Smooth muscle cell (in vitro differentiated cells): ENCODE measurements at regions not wholly inside any gene's neighbourhood (a gene's known extent, or its start where the extent isn't known, plus 50 kb on each side); places are given as distances from the start of the nearest gene placed in this dataset.

ENCODE experiments used
- DNase-seq: peaks from one replicate; lab custom pipeline; 2025; ENCODE audit not compliant: unreplicated experiment; lab: John Stamatoyannopoulos, UW
- H2AFZ ChIP-seq: fragments of 200-600 bp; sonication (generic); 2 replicates; pipeline ENCODE4 v1.6.0; 2016; ENCODE audit warnings: antibody characterized with exemption, low read depth, mild to moderate bottlenecking
- H3F3A ChIP-seq: fragments of 200-600 bp; sonication (generic); 2 replicates; pipeline ENCODE4 v1.6.0; 2017; ENCODE audit warnings: antibody characterized with exemption, low read depth
- H3K27ac ChIP-seq: fragments of 200-600 bp; sonication (generic); 2 replicates; pipeline ENCODE4 v1.5.1; 2016; ENCODE audit warnings: low read depth, mild to moderate bottlenecking
- H3K27me3 ChIP-seq: fragments of 200-600 bp; sonication (generic); 2 replicates; pipeline ENCODE4 v1.6.1; 2016; ENCODE audit warnings: low read depth, mild to moderate bottlenecking
- H3K36me3 ChIP-seq: fragments of 200-600 bp; sonication (generic); 2 replicates; pipeline ENCODE4 v1.5.1; 2016; ENCODE audit warnings: low read depth
- H3K4me1 ChIP-seq: fragments of 200-600 bp; sonication (generic); 2 replicates; pipeline ENCODE4 v1.5.1; 2016; ENCODE audit warnings: low read depth
- H3K4me2 ChIP-seq: fragments of 200-600 bp; sonication (generic); 2 replicates; pipeline ENCODE4 v1.6.0; 2016; ENCODE audit warnings: mild to moderate bottlenecking
- H3K4me3 ChIP-seq: fragments of 200-600 bp; sonication (generic); 2 replicates; pipeline ENCODE4 v1.5.1; 2016; ENCODE audit warnings: mild to moderate bottlenecking
- H3K79me2 ChIP-seq: fragments of 200-600 bp; sonication (generic); 2 replicates; pipeline ENCODE4 v1.6.0; 2016; ENCODE audit warnings: low read depth, mild to moderate bottlenecking
- H3K9ac ChIP-seq: fragments of 200-600 bp; sonication (generic); 2 replicates; pipeline ENCODE4 v1.6.0; 2016; ENCODE audit warnings: low read depth
- H3K9me3 ChIP-seq: fragments of 200-600 bp; sonication (generic); replicated peaks from 2 replicates; pipeline ENCODE4 v1.5.1; 2016; ENCODE audit warnings: low read depth
- H4K20me1 ChIP-seq: fragments of 200-600 bp; sonication (generic); 2 replicates; pipeline ENCODE4 v1.6.0; 2016; ENCODE audit warnings: low read depth
- WGBS: methylation state at CpG from one replicate; pipeline ENCODE4 v1.1.7; 2016; ENCODE audit warnings: low lambda C conversion rate; 5-methylcytosine and 5-hydroxymethylcytosine counted together
- TF ChIP-seq, protein P1 (sequence below): fragments of 200-600 bp; sonication (generic); IDR thresholded peaks from 2 replicates; pipeline ENCODE4 v1.5.1; 2017; ENCODE audit warnings: borderline replicate concordance, mild to moderate bottlenecking, antibody characterized with exemption; ENCODE audit not compliant: insufficient read depth, poor library complexity, severe bottlenecking

DNA sequence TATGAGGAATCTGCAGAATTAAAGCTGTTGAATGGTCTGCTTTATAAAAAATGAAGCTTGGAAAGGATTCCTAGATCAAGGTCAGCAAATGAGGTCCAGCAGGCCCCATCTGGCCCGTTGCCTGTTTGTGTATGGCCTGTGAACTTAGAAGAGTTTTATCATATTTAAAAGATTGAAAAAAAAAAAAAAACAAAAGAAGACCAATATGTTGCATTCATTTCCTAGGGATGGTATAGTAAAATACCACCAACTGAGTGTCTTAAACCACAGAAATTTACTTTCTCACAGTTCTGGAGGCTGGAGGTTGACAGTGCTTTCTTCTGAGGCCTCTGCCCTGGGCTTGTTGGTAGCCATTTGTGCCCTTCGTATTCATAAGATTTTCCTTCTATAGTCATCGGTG is 109.2 kb downstream of the PPP1R3A start:
- WGBS: 89% methylated on average over 3 of the region's 3 CpGs
- Histone ChIP-seq H3K79me2 (no peaks in the 10 kb centered on the region), H3K27ac (no peak overlapping the region), H3K9me3 (no peaks in the 10 kb centered on the region), H3K4me3 (no peak overlapping the region), H3K27me3 (no peaks in the 10 kb centered on the region), H3K9ac (no peak overlapping the region), H3F3A (no peaks in the 10 kb centered on the region), H2AFZ (no peak overlapping the region), H4K20me1 (no peaks in the 10 kb centered on the region), H3K4me1 (no peaks in the 10 kb centered on the region), H3K36me3 (no peaks in the 10 kb centered on the region), H3K4me2 (no peak overlapping the region)
- no peak for DNase-seq
- TF ChIP-seq, protein P1, sequence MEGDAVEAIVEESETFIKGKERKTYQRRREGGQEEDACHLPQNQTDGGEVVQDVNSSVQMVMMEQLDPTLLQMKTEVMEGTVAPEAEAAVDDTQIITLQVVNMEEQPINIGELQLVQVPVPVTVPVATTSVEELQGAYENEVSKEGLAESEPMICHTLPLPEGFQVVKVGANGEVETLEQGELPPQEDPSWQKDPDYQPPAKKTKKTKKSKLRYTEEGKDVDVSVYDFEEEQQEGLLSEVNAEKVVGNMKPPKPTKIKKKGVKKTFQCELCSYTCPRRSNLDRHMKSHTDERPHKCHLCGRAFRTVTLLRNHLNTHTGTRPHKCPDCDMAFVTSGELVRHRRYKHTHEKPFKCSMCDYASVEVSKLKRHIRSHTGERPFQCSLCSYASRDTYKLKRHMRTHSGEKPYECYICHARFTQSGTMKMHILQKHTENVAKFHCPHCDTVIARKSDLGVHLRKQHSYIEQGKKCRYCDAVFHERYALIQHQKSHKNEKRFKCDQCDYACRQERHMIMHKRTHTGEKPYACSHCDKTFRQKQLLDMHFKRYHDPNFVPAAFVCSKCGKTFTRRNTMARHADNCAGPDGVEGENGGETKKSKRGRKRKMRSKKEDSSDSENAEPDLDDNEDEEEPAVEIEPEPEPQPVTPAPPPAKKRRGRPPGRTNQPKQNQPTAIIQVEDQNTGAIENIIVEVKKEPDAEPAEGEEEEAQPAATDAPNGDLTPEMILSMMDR: no peak

DNA sequence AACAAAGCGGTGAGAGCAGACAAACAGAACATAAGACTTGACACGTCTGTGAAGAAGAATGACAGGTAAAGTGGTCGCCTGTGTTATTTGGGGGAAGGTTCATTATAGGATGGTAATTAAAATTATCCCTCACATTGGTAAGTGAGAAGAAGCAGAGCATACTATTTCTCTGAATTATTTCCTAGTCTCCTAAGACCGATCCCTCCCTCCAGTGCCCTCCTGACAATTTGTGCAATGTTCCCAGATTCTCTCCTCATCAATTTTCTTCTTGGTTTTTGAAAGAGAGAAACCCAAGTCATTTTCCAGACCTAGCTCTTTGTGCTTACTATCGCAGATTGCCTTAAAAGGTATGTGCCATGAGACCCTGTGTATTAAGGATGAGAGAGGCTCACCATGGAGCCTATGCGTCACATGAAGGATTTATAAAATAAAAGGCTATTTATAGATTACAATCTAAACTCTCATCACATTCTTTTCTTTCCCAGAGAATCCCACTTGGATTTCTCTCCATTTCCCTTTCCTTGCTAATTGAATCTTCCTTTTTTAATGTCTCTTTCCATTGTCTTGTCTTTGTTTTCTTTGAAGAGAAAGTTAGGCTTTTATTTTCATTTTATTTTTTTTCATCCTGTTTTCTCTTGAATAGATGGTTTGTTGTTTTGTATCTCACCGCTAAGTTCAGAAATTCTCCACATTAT is 112.0 kb downstream of the PPP1R3A start:
- Histone ChIP-seq H3K36me3 (no peaks in the 10 kb centered on the region), H4K20me1 (no peaks in the 10 kb centered on the region), H3K9me3 (no peaks in the 10 kb centered on the region), H3K27ac (no peak overlapping the region), H3F3A (no peaks in the 10 kb centered on the region), H3K4me1 (no peaks in the 10 kb centered on the region), H3K9ac (no peak overlapping the region), H3K27me3 (no peaks in the 10 kb centered on the region), H2AFZ (no peak overlapping the region), H3K79me2 (no peaks in the 10 kb centered on the region), H3K4me3 (no peak overlapping the region), H3K4me2 (no peak overlapping the region)
- 84% methylated on average over 7 of the region's 7 CpGs for WGBS
- TF ChIP-seq, protein P1: no peak
- DNase-seq: no peak

DNA sequence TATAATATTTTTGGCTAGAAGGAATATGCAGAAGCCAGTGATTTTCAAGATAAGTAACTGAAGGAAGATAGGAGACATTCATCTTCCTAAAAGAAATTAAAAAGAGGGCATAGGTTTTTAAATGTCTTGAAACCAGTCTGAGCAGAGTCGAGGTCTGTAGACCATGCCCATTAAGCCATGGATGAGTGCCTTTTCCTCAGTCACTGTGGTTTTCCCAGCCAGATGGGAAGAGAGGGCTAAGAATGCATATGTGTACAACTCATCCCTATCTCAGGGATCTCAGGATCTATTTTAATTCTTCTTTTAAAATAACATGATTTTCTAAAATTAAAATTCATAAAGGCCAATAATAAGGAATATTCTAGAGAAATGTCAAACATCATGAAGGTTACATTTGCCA is 112.8 kb downstream of the PPP1R3A start:
- no peaks in the 10 kb centered on the region for H3K36me3 ChIP-seq
- TF ChIP-seq, protein P1: no peak
- 40% methylated on average over 1 of the region's 1 CpG for WGBS
- H3F3A ChIP-seq: no peaks in the 10 kb centered on the region
- no peaks in the 10 kb centered on the region for H3K4me1 ChIP-seq
- no peak overlapping the region for H3K4me3 ChIP-seq
- H3K9ac ChIP-seq: no peak overlapping the region
- H3K27me3 ChIP-seq: no peaks in the 10 kb centered on the region
- no peak for DNase-seq
- no peaks in the 10 kb centered on the region for H3K79me2 ChIP-seq
- H3K27ac ChIP-seq: no peak overlapping the region
- H3K4me2 ChIP-seq: no peak overlapping the region
- no peak overlapping the region for H2AFZ ChIP-seq
- no peaks in the 10 kb centered on the region for H4K20me1 ChIP-seq
- no peaks in the 10 kb centered on the region for H3K9me3 ChIP-seq

DNA sequence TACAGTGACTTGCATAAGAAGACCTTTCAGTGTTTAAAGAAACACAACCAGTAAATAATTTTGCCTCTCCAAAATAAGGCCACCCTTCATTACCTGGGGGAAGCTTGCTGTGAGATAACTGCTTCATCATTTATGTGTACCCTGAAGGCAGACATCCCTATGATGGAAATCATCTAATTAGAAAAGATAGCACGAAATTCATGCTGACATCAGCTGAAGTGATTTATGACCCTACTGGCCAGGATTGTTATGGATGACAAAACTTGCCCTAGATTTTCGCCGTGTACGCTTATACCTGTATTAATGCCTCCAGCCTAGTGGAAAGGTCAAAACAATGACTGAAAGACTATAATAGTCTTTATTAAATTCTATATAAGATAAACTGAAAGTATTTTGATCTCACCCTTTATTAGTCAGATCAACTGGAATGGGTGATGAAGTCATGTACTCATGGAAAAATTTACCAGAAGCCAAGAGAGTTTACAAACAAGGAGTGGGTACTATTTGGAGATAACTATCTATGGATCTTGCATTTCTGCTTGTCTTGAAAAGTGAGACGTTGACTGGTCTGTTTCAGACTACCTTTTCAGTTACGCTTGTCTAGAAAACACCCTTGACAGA is 114.2 kb downstream of the PPP1R3A start:
- Histone ChIP-seq H3K4me1 (no peaks in the 10 kb centered on the region), H3F3A (no peaks in the 10 kb centered on the region), H4K20me1 (no peaks in the 10 kb centered on the region), H3K9ac (no peak overlapping the region), H3K36me3 (no peaks in the 10 kb centered on the region), H3K27me3 (no peaks in the 10 kb centered on the region), H3K9me3 (no peaks in the 10 kb centered on the region), H3K79me2 (no peaks in the 10 kb centered on the region), H3K4me3 (no peak overlapping the region), H3K4me2 (no peak overlapping the region), H3K27ac (no peak overlapping the region), H2AFZ (no peak overlapping the region)
- TF ChIP-seq, protein P1: no peak
- 62% methylated on average over 6 of the region's 6 CpGs for WGBS
- DNase-seq: no peak
